ENCODE measurements at regions not wholly inside any gene's neighbourhood (a gene's known extent, or its start where the extent isn't known, plus 50 kb on each side); places are given as distances from the start of the nearest gene placed in this dataset.
"Not testable (repeated sequence)": the region's sequence is repeated elsewhere in the genome, so short reads cannot be mapped to it uniquely, and the experiment has no call there.

DNA sequence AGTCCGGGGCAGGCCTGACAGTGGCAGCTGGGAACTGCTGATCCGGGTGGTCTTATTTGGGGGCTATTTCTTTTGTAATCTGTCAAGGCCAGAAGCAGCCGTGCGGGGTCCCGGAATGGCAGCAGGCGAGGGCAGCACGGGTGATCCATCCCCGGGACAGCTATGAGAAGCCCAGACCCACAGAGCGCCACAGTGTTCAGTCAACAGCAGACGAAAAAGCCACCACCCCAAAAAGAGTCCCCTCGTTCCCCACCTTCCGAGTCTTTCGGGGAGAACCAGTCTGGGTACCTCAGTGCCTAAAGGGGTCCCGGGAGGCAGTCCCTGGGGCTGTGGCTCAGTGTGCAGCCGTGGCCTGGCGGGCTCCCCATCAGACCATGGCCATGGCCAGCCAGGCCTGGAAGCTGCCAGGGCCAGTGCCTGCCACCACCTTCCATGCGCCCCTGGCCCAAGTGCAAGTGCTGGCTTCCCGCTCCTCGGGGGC lies 125.1 kb upstream of the KCTD7 start:
- DNase-seq (ENCODE audit: low read depth) = no peak

DNA sequence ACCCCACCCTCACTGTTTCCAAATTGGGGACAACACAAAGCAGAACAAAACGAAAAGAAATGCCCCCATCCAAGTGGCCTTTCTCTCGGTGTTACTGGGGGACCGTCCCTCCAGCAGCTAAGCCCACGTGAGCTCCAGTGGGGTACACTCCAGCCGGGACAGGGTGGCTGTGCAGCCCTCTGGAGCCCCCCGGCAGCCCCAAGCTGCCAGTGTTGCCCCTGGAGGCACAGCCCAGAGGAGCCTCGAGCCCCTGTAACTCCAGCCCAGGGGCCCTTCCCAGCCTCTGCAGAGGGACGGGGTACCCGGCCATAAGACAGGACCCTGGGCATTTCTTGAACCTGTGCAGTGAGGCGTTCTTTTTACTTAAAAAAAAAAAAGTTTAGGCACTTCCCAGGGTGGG lies 124.5 kb upstream of the KCTD7 start:
- no peak for DNase-seq (ENCODE audit: low read depth)

GRCh38 chr7:66505009-66505408 lies 123.7 kb upstream of the KCTD7 start:
- DNase-seq (ENCODE audit: low read depth) = no peak

GRCh38 chr7:66505531-66506451 lies 122.9 kb upstream of the KCTD7 start:
- no peak for DNase-seq (ENCODE audit: low read depth)

GRCh38 chr7:66506703-66507102 lies 122.0 kb upstream of the KCTD7 start:
- not testable (repeated sequence) for DNase-seq (ENCODE audit: low read depth)

DNA sequence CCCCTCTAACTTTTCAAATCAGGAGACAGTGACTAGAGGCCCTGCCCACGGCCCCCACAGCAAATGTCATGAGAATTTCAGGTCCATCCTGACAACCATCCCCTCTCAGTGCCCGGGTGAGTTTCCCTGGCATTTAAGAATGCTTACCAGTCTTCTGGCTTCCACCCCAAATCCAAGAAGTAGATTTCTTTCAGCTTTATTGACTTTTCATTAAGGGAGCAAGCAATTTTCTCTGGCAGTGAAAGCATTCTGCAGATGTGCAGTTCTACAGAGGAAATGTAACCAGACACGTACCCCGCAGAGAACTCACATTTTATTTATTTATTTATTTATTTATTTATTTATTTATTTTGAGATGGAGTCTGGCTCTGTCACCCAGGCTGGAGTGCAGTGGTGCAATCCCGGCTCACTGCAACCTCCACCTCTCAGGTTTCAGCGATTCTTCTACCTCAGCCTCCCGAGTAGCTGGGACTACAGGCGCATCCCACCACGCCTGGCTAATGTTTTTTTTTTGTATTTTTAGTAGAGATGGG lies 120.9 kb upstream of the KCTD7 start:
- no peak for DNase-seq (ENCODE audit: low read depth)

DNA sequence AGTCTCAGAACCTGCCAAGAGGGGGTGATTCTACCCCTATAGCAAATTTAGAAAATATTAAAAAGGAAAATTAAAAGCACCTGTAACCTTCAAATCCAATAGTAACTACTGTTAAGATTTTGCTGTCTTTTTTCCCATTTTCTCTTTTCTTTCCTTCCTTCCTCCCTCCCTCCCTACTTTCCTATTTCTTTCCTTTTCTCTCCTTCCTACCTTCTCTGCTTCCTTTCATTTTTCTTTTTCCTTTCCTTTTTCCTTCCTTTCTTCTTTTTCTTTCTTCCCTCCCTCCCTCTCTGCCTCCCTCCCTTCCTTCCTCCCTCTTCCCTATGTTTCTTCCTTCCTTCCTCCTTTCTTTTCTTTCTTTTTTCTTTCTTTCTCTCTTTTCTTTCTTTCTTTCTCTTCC lies 120.2 kb upstream of the KCTD7 start:
- no peak for DNase-seq (ENCODE audit: low read depth)

GRCh38 chr7:66514050-66514449 lies 114.6 kb upstream of the KCTD7 start:
- no peak for DNase-seq (ENCODE audit: low read depth)

DNA sequence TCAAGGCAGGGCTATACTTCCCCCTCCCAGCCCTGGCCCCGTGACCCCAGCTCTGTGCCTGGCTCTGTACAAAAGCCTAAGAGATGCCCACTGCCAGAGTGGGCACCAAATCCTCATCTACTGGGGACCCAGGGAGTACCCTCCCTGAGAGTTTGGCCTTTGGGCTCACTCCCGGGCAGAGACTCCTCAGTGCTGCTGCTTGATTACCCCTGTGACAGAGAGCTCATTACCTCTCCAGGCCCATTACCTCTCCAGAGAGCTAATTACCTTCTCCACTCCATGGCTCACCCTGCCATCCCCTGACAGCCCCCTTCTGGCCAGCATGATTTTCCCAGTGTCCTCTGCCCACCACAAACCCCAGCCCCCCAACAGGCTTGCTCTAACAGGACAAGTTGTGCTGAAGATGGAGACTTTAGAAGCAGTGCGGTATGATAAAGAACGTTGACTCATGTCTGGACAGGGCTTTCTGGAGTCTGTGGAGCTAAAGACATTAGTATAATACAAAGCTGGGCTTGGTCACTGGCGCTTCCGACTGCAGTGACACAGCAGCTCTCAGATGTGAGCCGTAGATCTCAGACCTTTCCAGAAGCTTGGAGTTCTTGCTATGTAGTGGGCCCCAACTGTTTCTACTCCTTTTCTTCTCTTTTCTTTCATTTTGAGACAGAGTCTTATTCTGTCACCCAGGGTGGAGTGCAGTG lies 111.3 kb upstream of the KCTD7 start:
- no peak for DNase-seq (ENCODE audit: low read depth)

- no peak for DNase-seq (ENCODE audit: low read depth)
These were observed 110.5 kb upstream of the KCTD7 start for GRCh38 chr7:66518151-66518691.

DNA sequence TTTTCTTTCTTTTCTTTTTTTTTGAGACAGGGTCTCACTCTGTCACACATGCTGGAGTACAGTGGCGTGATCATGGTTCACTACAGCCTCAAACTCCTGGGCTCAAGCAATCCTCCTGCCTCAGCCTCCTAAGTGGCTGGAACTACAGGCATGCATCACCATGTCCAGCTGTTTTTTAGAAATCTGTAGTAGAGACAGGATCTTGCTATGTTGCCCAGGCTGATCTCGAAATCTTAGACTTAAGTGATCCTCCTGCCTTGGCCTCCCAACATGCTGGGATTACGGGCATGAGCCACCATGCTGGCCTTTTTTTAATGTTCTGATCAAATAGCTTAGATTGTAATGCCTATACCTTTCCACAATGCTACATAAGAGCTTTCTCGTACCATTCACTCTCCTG lies 107.0 kb upstream of the KCTD7 start:
- DNase-seq (ENCODE audit: low read depth) = no peak

DNA sequence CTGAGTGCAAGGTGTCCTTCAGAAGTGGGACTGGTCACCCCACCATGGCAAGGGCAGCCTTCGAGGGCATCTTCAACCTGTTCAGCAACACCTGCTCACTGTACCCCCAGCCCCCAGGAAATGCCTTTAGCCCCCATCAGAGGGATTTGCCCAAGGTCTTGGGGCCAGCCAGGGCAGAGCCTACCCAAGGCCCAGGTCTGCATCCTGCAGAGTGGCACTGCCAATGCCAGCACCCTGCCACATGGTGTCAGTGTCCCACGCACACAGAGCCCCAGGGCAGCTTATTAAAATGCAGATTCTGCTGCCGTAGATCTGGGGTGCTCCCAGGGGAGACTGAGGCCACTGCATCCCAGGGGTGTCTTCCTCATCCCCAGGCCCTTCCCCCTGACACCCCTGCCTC lies 106.2 kb upstream of the KCTD7 start:
- DNase-seq (ENCODE audit: low read depth) = no peak

- no peak for DNase-seq (ENCODE audit: low read depth)
These were observed 105.3 kb upstream of the KCTD7 start for GRCh38 chr7:66523409-66523808.

GRCh38 chr7:66524738-66525137 lies 103.9 kb upstream of the KCTD7 start:
- no peak for DNase-seq (ENCODE audit: low read depth)

DNA sequence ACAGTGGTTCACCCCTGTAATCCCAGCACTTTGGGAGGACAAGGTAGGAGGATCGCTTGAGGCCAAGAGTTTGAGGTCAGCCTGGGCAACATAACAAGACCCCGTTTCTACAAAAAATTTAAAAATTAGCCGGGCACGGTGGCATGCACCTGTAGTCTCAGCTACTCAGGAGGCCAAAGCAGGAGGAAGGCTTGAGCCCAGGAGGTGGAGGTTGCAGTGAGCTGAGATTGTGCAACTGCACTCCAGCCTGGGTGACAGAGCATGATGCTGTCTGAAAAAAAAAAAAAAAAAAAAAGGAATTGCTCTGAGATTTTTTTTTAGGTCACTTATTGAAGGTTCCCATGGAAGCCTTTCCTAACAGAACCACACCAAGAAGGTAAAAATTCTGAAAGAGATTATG lies 101.9 kb upstream of the KCTD7 start:
- DNase-seq (ENCODE audit: low read depth) = not testable (repeated sequence)

DNA sequence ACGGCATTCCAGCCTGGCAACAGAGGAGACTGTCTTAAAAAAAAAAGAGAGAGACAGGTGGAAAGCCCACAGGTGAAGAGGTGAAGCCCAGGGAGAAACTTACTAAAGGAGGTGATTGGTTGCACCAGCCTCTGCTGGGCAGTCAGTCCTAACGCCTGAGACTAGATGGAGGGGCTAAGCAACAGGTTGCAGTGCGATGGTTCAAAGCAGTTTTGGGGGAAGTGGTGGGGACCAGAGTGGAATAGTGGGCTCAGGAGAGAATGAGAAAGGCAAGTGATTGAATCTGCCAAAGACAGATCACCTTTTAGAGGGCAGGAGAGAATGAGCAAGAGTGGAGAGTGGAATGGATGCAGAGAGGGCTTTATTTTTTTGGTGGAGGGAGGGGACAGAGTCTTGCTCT lies 100.0 kb upstream of the KCTD7 start:
- DNase-seq (ENCODE audit: low read depth) = no peak

- DNase-seq (ENCODE audit: low read depth) = no peak
These were observed 98.6 kb upstream of the KCTD7 start for GRCh38 chr7:66529883-66530610.

GRCh38 chr7:66535414-66536329 lies 93.0 kb upstream of the KCTD7 start:
- DNase-seq (ENCODE audit: low read depth) = no peak

DNA sequence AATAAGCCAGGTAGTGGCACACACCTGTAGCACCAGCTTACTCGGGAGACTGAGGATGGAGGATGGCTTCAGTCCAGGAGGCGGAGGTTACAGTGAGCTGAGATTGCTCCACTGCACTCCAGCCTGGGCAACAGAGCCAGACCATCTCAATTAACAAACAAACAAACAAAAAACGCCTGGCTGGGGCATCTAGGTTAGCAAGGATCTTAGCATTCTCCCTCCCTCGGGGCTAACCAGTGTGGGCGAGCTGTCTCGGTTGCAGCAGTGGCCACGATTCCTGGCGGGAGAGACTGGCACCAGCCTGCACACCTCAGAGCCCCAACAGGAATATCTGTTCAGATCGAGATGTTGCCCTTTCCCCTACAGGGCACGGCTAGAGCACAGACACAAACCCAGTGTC lies 91.3 kb upstream of the KCTD7 start:
- no peak for DNase-seq (ENCODE audit: low read depth)

DNA sequence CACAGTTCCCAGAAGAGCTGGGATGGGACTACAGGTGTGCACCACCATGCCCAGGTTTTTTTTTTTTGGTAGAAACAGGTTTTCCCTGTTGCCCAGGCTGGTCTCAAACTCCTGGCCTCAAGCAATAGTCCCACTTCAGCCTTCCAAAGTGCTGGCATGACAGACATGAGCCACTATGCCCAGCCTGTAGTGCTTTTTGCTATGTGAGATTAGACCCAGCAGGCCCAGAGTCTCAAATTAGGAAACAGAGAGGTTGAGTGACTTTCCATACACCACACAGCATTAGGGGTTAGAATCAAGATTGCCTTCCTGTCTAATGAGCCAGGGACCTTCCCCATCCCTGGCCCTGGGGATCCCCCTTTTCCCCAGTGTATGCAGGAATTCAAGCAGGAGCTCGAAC lies 90.8 kb upstream of the KCTD7 start:
- DNase-seq (ENCODE audit: low read depth) = no peak

- no peak for DNase-seq (ENCODE audit: low read depth)
These were observed 89.4 kb upstream of the KCTD7 start for GRCh38 chr7:66539264-66539623.
